ENCODE measurements at regions not wholly inside any gene's neighbourhood (a gene's known extent, or its start where the extent isn't known, plus 50 kb on each side); places are given as distances from the start of the nearest gene placed in this dataset.
"Not testable (repeated sequence)": the region's sequence is repeated elsewhere in the genome, so short reads cannot be mapped to it uniquely, and the experiment has no call there.

DNA sequence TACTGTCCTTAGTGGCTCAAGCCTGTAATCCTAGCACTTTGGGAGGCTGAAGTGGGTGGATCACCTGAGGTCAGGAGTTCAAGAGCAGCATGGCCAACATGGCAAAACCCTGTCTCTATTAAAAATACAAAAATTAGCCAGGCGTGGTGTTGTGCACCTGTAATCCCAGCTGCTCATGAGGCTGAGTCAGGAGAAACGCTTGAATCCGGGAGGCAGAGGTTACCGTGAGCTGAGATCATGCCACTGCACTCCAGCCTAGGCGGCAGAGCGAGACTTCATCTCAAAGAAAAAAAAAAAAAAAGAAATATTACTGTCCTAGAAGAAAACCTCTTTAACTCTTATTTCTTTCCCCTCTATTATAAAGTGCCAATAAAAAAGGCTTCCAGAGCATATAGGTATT lies 115.2 kb upstream of the PDE7B start:
- TF ChIP-seq, protein P1, sequence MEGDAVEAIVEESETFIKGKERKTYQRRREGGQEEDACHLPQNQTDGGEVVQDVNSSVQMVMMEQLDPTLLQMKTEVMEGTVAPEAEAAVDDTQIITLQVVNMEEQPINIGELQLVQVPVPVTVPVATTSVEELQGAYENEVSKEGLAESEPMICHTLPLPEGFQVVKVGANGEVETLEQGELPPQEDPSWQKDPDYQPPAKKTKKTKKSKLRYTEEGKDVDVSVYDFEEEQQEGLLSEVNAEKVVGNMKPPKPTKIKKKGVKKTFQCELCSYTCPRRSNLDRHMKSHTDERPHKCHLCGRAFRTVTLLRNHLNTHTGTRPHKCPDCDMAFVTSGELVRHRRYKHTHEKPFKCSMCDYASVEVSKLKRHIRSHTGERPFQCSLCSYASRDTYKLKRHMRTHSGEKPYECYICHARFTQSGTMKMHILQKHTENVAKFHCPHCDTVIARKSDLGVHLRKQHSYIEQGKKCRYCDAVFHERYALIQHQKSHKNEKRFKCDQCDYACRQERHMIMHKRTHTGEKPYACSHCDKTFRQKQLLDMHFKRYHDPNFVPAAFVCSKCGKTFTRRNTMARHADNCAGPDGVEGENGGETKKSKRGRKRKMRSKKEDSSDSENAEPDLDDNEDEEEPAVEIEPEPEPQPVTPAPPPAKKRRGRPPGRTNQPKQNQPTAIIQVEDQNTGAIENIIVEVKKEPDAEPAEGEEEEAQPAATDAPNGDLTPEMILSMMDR (IDR thresholded peaks at IDR 0.05; ENCODE audit: low read depth, low read length, missing input control): not testable (repeated sequence)
- not testable (repeated sequence) for TF ChIP-seq MAX (IDR thresholded peaks at IDR 0.05); TAF1 (conservative IDR thresholded peaks at IDR 0.05); SP1 (IDR thresholded peaks at IDR 0.05); NR2F2 (IDR thresholded peaks at IDR 0.05); REST (IDR thresholded peaks at IDR 0.05); EGR1 (IDR thresholded peaks at IDR 0.05; ENCODE audit: low read depth in 2 of 2); GABPA (IDR thresholded peaks at IDR 0.05 in 1 of 2, conservative IDR thresholded peaks at IDR 0.05 in 1 of 2); HNF4G (IDR thresholded peaks at IDR 0.05); FOXA2 (IDR thresholded peaks at IDR 0.05); RXRA (IDR thresholded peaks at IDR 0.05); YY1 (IDR thresholded peaks at IDR 0.05); FOXA1 (IDR thresholded peaks at IDR 0.05)
- TF ChIP-seq, protein P2, sequence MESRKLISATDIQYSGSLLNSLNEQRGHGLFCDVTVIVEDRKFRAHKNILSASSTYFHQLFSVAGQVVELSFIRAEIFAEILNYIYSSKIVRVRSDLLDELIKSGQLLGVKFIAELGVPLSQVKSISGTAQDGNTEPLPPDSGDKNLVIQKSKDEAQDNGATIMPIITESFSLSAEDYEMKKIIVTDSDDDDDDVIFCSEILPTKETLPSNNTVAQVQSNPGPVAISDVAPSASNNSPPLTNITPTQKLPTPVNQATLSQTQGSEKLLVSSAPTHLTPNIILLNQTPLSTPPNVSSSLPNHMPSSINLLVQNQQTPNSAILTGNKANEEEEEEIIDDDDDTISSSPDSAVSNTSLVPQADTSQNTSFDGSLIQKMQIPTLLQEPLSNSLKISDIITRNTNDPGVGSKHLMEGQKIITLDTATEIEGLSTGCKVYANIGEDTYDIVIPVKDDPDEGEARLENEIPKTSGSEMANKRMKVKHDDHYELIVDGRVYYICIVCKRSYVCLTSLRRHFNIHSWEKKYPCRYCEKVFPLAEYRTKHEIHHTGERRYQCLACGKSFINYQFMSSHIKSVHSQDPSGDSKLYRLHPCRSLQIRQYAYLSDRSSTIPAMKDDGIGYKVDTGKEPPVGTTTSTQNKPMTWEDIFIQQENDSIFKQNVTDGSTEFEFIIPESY (IDR thresholded peaks at IDR 0.05): not testable (repeated sequence)
